Liver (tissue), 8 donors: ENCODE measurements at regions not wholly inside any gene's neighbourhood (a gene's known extent, or its start where the extent isn't known, plus 50 kb on each side); places are given as distances from the start of the nearest gene placed in this dataset.

Experiments
- DNase-seq: peaks from one replicate; pipeline ENCODE4 v3.0.0-alpha.2; 2017; ENCODE audit warnings: low spot score
- H3K27ac ChIP-seq, 2 donors: one replicate each; pipeline ENCODE4 v1.7.0; 2013; ENCODE audit warnings: inconsistent platforms in 2 of 2, low read length in 2 of 2, control low read depth in 1 of 2, low read depth in 1 of 2, mild to moderate bottlenecking in 1 of 2
- H3K27me3 ChIP-seq, 4 donors: one replicate each; pipeline versions ENCODE4 v1.6.1 to v1.7.0; 2013; ENCODE audit warnings: low read length in 3 of 4, inconsistent platforms in 1 of 4, mild to moderate bottlenecking in 1 of 4, moderate library complexity in 1 of 4; ENCODE audit not compliant: control insufficient read depth in 4 of 4, insufficient read depth in 4 of 4
- H3K36me3 ChIP-seq, 4 donors: one replicate each; pipeline versions ENCODE4 v1.6.1 to v1.7.0; 2013; ENCODE audit warnings: low read length in 3 of 4, mild to moderate bottlenecking in 3 of 4, low read depth in 1 of 4, moderate library complexity in 1 of 4; ENCODE audit not compliant: control insufficient read depth in 4 of 4, insufficient read depth in 3 of 4
- H3K4me1 ChIP-seq, 4 donors: one replicate each; pipeline versions ENCODE4 v1.6.1 to v1.7.0; 2013; ENCODE audit warnings: low read length in 3 of 4, mild to moderate bottlenecking in 3 of 4, moderate library complexity in 1 of 4; ENCODE audit not compliant: control insufficient read depth in 4 of 4, insufficient read depth in 4 of 4
- H3K4me3 ChIP-seq, 3 donors: one replicate each; pipeline versions ENCODE4 v1.6.1 to v1.7.0; 2013; ENCODE audit warnings: low read length in 3 of 3, control low read depth in 1 of 3, low read depth in 1 of 3, mild to moderate bottlenecking in 1 of 3
- H3K9ac ChIP-seq, 2 donors: one replicate each; pipeline ENCODE4 v1.7.0; 2013; ENCODE audit warnings: low read length in 2 of 2, mild to moderate bottlenecking in 2 of 2, moderate library complexity in 2 of 2, control low read depth in 1 of 2, low read depth in 1 of 2
- H3K9me3 ChIP-seq, 4 donors: one replicate each; pipeline versions ENCODE4 v1.6.1 to v1.7.0; 2013; ENCODE audit warnings: low read length in 3 of 4; ENCODE audit not compliant: control insufficient read depth in 4 of 4
- ATF3 ChIP-seq: IDR thresholded peaks from 2 replicates; pipeline ENCODE4 v1.6.1; 2016; ENCODE audit warnings: antibody characterized with exemption
- CTCF ChIP-seq: fragments of 150-350 bp; IDR thresholded peaks from 2 replicates; pipeline ENCODE4 v1.5.1; 2017; ENCODE audit warnings: improper control_type of control experiment, low read depth, low read length; ENCODE audit not compliant: missing input control
- EGR1 ChIP-seq, 2 donors: IDR thresholded peaks; 2 replicates each; pipeline ENCODE4 v1.6.1; 2016 to 2018; ENCODE audit warnings: antibody characterized with exemption in 2 of 2, low read depth in 2 of 2
- FOXA1 ChIP-seq: IDR thresholded peaks from 2 replicates; pipeline ENCODE4 v1.6.1; 2016; ENCODE audit warnings: antibody characterized with exemption
- FOXA2 ChIP-seq: IDR thresholded peaks from 2 replicates; pipeline ENCODE4 v1.6.1; 2016; ENCODE audit warnings: antibody characterized with exemption
- GABPA ChIP-seq, 2 donors: IDR thresholded peaks in 1 of 2; conservative IDR thresholded peaks in 1 of 2; 2 replicates each; pipeline ENCODE4 v1.6.1; 2016; ENCODE audit warnings: antibody characterized with exemption in 2 of 2, mild to moderate bottlenecking in 1 of 2, moderate library complexity in 1 of 2
- HNF4A ChIP-seq, 2 donors: conservative IDR thresholded peaks; 2 replicates each; pipeline ENCODE4 v1.6.1; 2016; ENCODE audit warnings: antibody characterized with exemption in 2 of 2, mild to moderate bottlenecking in 2 of 2
- HNF4G ChIP-seq: IDR thresholded peaks from 2 replicates; pipeline ENCODE4 v1.6.1; 2016; ENCODE audit warnings: antibody characterized with exemption
- JUND ChIP-seq, 2 donors: IDR thresholded peaks; 2 replicates each; pipeline ENCODE4 v1.6.1; 2016; ENCODE audit warnings: antibody characterized with exemption in 2 of 2
- MAX ChIP-seq: IDR thresholded peaks from 2 replicates; pipeline ENCODE4 v1.6.1; 2016; ENCODE audit warnings: antibody characterized with exemption
- NR2F2 ChIP-seq: IDR thresholded peaks from 2 replicates; pipeline ENCODE4 v1.6.1; 2016; ENCODE audit warnings: antibody characterized with exemption
- RAD21 ChIP-seq, 2 donors: IDR thresholded peaks; 2 replicates each; pipeline ENCODE4 v1.6.1; 2016; ENCODE audit warnings: antibody characterized with exemption in 2 of 2, mild to moderate bottlenecking in 2 of 2
- REST ChIP-seq: IDR thresholded peaks from 2 replicates; pipeline ENCODE4 v1.6.1; 2016; ENCODE audit warnings: antibody characterized with exemption, mild to moderate bottlenecking
- RXRA ChIP-seq, 2 donors: IDR thresholded peaks; 2 replicates each; pipeline ENCODE4 v1.6.1; 2017 to 2018; ENCODE audit warnings: antibody characterized with exemption in 2 of 2, mild to moderate bottlenecking in 1 of 2
- SP1 ChIP-seq: IDR thresholded peaks from 2 replicates; pipeline ENCODE4 v1.6.1; 2018; ENCODE audit warnings: antibody characterized with exemption, mild to moderate bottlenecking
- TAF1 ChIP-seq: conservative IDR thresholded peaks from 2 replicates; pipeline ENCODE4 v1.6.1; 2016; ENCODE audit warnings: antibody characterized with exemption, mild to moderate bottlenecking
- YY1 ChIP-seq: IDR thresholded peaks from 2 replicates; pipeline ENCODE4 v1.6.1; 2016; ENCODE audit warnings: antibody characterized with exemption, mild to moderate bottlenecking
- ZBTB33 ChIP-seq: IDR thresholded peaks from 2 replicates; pipeline ENCODE4 v1.6.1; 2016; ENCODE audit warnings: antibody characterized with exemption
- WGBS: extraction: QIAGEN DNeasy Blood & Tissue Kit; methylation state at CpG from one replicate; pipeline ENCODE4 v1.1.7; 2013; 5-methylcytosine and 5-hydroxymethylcytosine counted together
- donor health status: healthy.
- donor health status: healthy.
- donor health status: healthy.
- donor health status: healthy.
- donor health status: healthy.

- Histone ChIP-seq H3K4me1 (no peaks in the 10 kb centered on the region), H3K9me3 (no peaks in the 10 kb centered on the region), H3K36me3 (no peaks in the 10 kb centered on the region), H3K4me3 (no peak overlapping the region), H3K27me3 (no peaks in the 10 kb centered on the region), H3K9ac (no peak overlapping the region), H3K27ac (no peak overlapping the region)
- no peak for DNase-seq
- TF ChIP-seq FOXA2 (no peak), ZBTB33 (no peak), GABPA (IDR thresholded peaks at IDR 0.05 in 1 of 2, conservative IDR thresholded peaks at IDR 0.05 in 1 of 2) (no peak), HNF4G (no peak), REST (no peak), ATF3 (no peak), JUND (IDR thresholded peaks at IDR 0.05) (no peak), RAD21 (IDR thresholded peaks at IDR 0.05) (no peak), FOXA1 (no peak), HNF4A (conservative IDR thresholded peaks at IDR 0.05) (no peak), TAF1 (no peak), MAX (no peak), YY1 (no peak), CTCF (no peak), SP1 (no peak), EGR1 (IDR thresholded peaks at IDR 0.05; ENCODE audit: low read depth in 2 of 2) (no peak), NR2F2 (no peak), RXRA (IDR thresholded peaks at IDR 0.05) (no peak)
- WGBS = 62% methylated on average over 3 of the region's 3 CpGs
Observed at GRCh38 chrX:52585892-52586291, 68.8 kb downstream of the SSX7 start.
